Thoracic aorta (tissue), 2 donors: ENCODE measurements at regions not wholly inside any gene's neighbourhood (a gene's known extent, or its start where the extent isn't known, plus 50 kb on each side); places are given as distances from the start of the nearest gene placed in this dataset.

Experiments used
- ATAC-seq: fragments of 150-250 bp; one replicate; pipeline ENCODE4 v1.8.0; 2017; ENCODE audit warnings: low read depth; ENCODE audit not compliant: insufficient number of reproducible peaks, low FRiP score
- DNase-seq: peaks from one replicate; pipeline ENCODE4 v3.0.0-alpha.2; 2020; ENCODE audit warnings: low spot score
- H3K27ac ChIP-seq, 2 donors: fragments of 200-600 bp; sonication (generic); 1 replicate in 1 of 2; 2 replicates in 1 of 2; pipeline ENCODE4 v1.5.1; 2016; ENCODE audit warnings: mild to moderate bottlenecking in 2 of 2, moderate library complexity in 2 of 2
- H3K27me3 ChIP-seq: fragments of 200-600 bp; sonication (generic); replicated peaks from 2 replicates; pipeline ENCODE4 v1.6.0; 2016; ENCODE audit warnings: mild to moderate bottlenecking; ENCODE audit not compliant: insufficient read depth
- H3K36me3 ChIP-seq: fragments of 200-600 bp; sonication (generic); one replicate; pipeline ENCODE4 v1.5.1; 2016
- H3K4me1 ChIP-seq, 2 donors: fragments of 200-600 bp; sonication (generic); 1 replicate in 1 of 2; 2 replicates in 1 of 2; pipeline versions ENCODE4 v1.5.1 to v1.6.0; 2016; ENCODE audit warnings: low read depth in 2 of 2, mild to moderate bottlenecking in 1 of 2; ENCODE audit not compliant: control insufficient read depth in 1 of 2
- H3K4me3 ChIP-seq: fragments of 200-600 bp; sonication (generic); 2 replicates; pipeline ENCODE4 v1.5.1; 2016; ENCODE audit warnings: mild to moderate bottlenecking
- H3K9me3 ChIP-seq: fragments of 200-600 bp; sonication (generic); 2 replicates; pipeline ENCODE4 v1.5.1; 2016
- TF ChIP-seq, protein P1 (sequence below): fragments of 200-600 bp; sonication (generic); IDR thresholded peaks from one replicate; pipeline ENCODE4 v1.5.1; 2019; ENCODE audit warnings: antibody characterized with exemption

DNA sequence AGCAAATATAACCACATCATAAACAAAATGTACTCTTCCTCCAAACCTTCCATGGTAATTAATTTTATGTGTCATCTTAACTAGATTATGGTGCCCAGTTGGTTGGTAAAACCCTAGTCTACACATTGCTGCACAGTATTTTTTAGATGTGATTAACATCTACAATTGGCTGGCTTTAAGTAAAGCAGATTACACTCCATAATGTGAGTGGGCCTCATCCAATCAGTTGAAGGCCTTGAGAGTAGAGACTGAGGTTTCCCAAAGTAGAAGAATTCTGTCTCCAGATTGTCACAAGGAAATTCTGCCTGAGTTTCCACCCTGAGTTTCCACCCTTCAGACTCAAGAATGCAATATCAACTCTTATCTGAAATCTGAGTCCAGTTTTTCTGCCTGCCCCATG, 128.4 kb upstream of the USP25 start:
- ATAC-seq = no peak
- no peaks in the 10 kb centered on the region for H3K4me1 ChIP-seq
- no peaks in the 10 kb centered on the region for H3K36me3 ChIP-seq
- TF ChIP-seq, protein P1, sequence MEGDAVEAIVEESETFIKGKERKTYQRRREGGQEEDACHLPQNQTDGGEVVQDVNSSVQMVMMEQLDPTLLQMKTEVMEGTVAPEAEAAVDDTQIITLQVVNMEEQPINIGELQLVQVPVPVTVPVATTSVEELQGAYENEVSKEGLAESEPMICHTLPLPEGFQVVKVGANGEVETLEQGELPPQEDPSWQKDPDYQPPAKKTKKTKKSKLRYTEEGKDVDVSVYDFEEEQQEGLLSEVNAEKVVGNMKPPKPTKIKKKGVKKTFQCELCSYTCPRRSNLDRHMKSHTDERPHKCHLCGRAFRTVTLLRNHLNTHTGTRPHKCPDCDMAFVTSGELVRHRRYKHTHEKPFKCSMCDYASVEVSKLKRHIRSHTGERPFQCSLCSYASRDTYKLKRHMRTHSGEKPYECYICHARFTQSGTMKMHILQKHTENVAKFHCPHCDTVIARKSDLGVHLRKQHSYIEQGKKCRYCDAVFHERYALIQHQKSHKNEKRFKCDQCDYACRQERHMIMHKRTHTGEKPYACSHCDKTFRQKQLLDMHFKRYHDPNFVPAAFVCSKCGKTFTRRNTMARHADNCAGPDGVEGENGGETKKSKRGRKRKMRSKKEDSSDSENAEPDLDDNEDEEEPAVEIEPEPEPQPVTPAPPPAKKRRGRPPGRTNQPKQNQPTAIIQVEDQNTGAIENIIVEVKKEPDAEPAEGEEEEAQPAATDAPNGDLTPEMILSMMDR = no peak
- H3K27me3 ChIP-seq = no peaks in the 10 kb centered on the region
- no peak overlapping the region for H3K4me3 ChIP-seq
- H3K27ac ChIP-seq = no peak overlapping the region
- no peak for DNase-seq
- no peaks in the 10 kb centered on the region for H3K9me3 ChIP-seq

DNA sequence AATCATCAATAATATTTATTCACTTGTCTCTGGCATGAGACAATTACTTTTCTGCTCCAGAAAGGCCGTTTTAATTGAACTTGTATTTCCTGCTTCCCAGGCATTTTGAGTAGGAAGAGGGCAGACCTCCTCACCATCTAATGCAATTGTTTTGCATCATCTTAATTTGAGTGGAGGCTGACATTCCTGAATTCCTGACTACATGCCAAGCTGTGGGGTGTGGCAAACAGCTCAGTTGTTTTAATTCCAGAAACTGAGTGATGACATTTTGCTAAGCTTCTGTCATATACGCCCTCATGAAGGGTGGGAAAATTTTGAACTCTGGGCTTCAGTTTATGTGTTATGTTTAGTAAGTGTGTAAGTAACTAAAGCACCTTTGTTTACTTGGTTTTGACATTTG, 125.4 kb upstream of the USP25 start:
- TF ChIP-seq, protein P1 = no peak
- no peaks in the 10 kb centered on the region for H3K4me1 ChIP-seq
- H3K9me3 ChIP-seq = no peaks in the 10 kb centered on the region
- no peaks in the 10 kb centered on the region for H3K27me3 ChIP-seq
- ATAC-seq (no peak), DNase-seq (no peak)
- no peaks in the 10 kb centered on the region for H3K36me3 ChIP-seq
- no peak overlapping the region for H3K27ac ChIP-seq
- H3K4me3 ChIP-seq = no peak overlapping the region

DNA sequence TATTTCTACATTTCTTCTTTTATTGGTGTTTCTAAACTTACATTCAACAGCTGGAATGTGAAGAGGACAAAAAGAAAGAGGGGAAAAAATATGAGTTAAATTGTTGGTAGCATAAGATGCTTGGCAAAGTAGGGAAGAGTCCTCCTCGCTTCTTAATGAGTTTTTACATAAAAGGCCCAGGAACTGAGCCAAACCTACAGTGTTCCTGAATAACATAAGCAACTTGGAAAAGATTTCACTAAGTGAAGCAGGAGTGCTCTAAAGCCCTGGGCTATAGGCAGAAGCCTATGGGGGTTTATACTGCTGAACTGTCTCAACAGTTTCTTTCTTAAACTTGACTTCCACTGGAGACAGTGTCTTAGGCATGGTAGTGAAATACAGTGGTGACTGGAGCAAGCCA, 115.0 kb upstream of the USP25 start:
- Histone ChIP-seq H3K27me3 (no peaks in the 10 kb centered on the region), H3K36me3 (no peaks in the 10 kb centered on the region), H3K9me3 (no peaks in the 10 kb centered on the region), H3K4me1 (no peaks in the 10 kb centered on the region), H3K27ac (no peak overlapping the region), H3K4me3 (no peak overlapping the region)
- DNase-seq (no peak), ATAC-seq (no peak)
- TF ChIP-seq, protein P1 = no peak

DNA sequence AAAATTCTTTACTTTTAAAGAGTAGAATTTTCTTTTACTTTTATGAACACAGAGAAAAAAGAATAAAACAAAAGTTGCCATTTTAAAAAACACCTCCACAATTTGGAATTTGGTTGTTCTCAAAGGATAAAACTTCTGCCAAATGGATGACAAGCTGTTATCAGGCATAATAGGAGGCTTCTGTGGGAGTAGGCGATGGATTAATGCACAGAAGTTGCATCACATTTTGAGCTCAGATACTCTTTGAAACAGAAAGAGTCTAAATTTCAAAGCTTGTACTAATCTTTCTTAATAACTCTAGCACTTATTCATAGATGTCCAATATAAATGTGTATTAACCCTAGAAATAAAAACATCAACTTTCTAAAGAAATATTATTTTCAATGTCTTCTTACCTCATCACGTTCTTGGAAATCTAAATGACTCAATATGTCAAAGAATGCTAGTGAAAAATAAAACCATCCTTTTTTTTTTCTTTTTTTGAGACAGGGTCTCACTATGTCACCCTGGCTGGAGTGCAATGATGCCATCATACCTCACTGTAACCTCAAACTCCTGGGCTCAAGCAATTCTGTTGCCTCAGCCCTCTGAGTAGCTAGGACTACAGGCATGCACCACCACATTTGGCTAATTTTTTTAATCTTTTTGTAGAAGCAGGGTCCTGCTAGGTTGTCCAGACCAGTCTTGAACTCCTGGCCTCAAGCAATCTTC, 112.8 kb upstream of the USP25 start:
- DNase-seq (no peak), ATAC-seq (no peak)
- H3K9me3 ChIP-seq = no peaks in the 10 kb centered on the region
- H3K27ac ChIP-seq = no peak overlapping the region
- H3K4me3 ChIP-seq = no peak overlapping the region
- H3K4me1 ChIP-seq = no peaks in the 10 kb centered on the region
- no peaks in the 10 kb centered on the region for H3K36me3 ChIP-seq
- TF ChIP-seq, protein P1 = no peak
- no peaks in the 10 kb centered on the region for H3K27me3 ChIP-seq

DNA sequence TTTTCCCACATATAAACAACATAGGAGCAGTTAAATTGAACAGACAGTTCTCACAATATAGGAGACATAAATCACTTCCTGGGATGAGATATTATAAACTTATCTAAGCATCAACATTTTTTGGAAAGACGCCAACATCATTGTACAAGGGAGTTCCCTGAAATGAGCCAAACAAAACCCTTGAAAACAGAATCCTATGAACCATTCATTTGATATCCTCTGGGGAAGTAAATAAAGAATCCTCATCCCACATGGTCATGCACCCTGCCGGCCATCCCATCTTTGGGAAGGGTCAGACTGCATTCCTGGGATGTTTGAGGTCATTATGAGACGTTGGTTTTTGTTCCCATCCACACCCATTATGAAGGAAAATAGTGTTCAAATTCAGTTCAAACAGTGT, 111.8 kb upstream of the USP25 start:
- Histone ChIP-seq H3K4me1 (no peaks in the 10 kb centered on the region), H3K27ac (no peak overlapping the region), H3K4me3 (no peak overlapping the region), H3K9me3 (no peaks in the 10 kb centered on the region), H3K36me3 (no peaks in the 10 kb centered on the region), H3K27me3 (no peaks in the 10 kb centered on the region)
- TF ChIP-seq, protein P1 = no peak
- ATAC-seq (no peak), DNase-seq (no peak)
